Upper lobe of right lung (tissue), 1 donor: ENCODE measurements at regions not wholly inside any gene's neighbourhood (a gene's known extent, or its start where the extent isn't known, plus 50 kb on each side); places are given as distances from the start of the nearest gene placed in this dataset.
A peak's percentile ranks its signal among the peaks of the same experiment; 100 is the strongest.
"Not testable (repeated sequence)": the region's sequence is repeated elsewhere in the genome, so short reads cannot be mapped to it uniquely, and the experiment has no call there.

ENCODE experiments used
- ATAC-seq: fragments of 200-7000 bp; cut with Tn5 transposase; one replicate; pipeline ENCODE4 v1.9.1; 2020; ENCODE audit warnings: mild to moderate bottlenecking, moderate library complexity
- DNase-seq: peaks from one replicate; pipeline ENCODE4 v3.0.0-alpha.2; 2020
- H3K27ac ChIP-seq: fragments of 200-600 bp; one replicate; pipeline ENCODE4 v1.8.0; 2022
- H3K27me3 ChIP-seq: fragments of 200-600 bp; one replicate; pipeline ENCODE4 v1.8.0; 2022; ENCODE audit warnings: mild to moderate bottlenecking
- H3K36me3 ChIP-seq: fragments of 200-600 bp; one replicate; pipeline ENCODE4 v1.8.0; 2022
- H3K4me1 ChIP-seq: fragments of 200-600 bp; one replicate; pipeline ENCODE4 v1.8.0; 2022
- H3K4me3 ChIP-seq: fragments of 200-600 bp; one replicate; pipeline ENCODE4 v1.8.0; 2022; ENCODE audit warnings: mild to moderate bottlenecking
- H3K9me3 ChIP-seq: fragments of 200-600 bp; one replicate; pipeline ENCODE4 v1.8.0; 2022
- CTCF ChIP-seq: fragments of 200-600 bp; IDR thresholded peaks from one replicate; pipeline ENCODE4 v1.8.0; 2022; ENCODE audit warnings: antibody characterized with exemption
- intact Hi-C: fragments of 100-400 bp; cut with DNase I; formaldehyde crosslinking; loops from one replicate; pipeline ENCODE4 v1.11.0; 2022
- donor health status: DM: no; HTN: yes; CAD: no; lungs with severe emphysema.

- Histone ChIP-seq H3K27me3 (no peaks in the 10 kb centered on the region), H3K27ac (no peak overlapping the region), H3K9me3 (no peaks in the 10 kb centered on the region), H3K36me3 (no peaks in the 10 kb centered on the region), H3K4me1 (no peaks in the 10 kb centered on the region), H3K4me3 (no peak overlapping the region)
- intact Hi-C loops: no loop called here
- ATAC-seq (no peak), DNase-seq (no peak)
- no peak for TF ChIP-seq CTCF
Measured at GRCh38 chr4:159705334-159705733, 602.5 kb downstream of the RAPGEF2 start.

- DNase-seq (no peak), ATAC-seq (no peak)
- no peaks in the 10 kb centered on the region for H3K4me1 ChIP-seq
- intact Hi-C loops: no loop called here
- H3K36me3 ChIP-seq: no peaks in the 10 kb centered on the region
- no peaks in the 10 kb centered on the region for H3K9me3 ChIP-seq
- no peaks in the 10 kb centered on the region for H3K27me3 ChIP-seq
- H3K4me3 ChIP-seq: no peak overlapping the region
- H3K27ac ChIP-seq: no peak overlapping the region
- no peak for TF ChIP-seq CTCF
Measured at GRCh38 chr4:159706704-159707103, 603.8 kb downstream of the RAPGEF2 start.

- intact Hi-C loops, ATAC-seq, H3K36me3 ChIP-seq, H3K4me3 ChIP-seq, H3K4me1 ChIP-seq, H3K27me3 ChIP-seq, DNase-seq, H3K27ac ChIP-seq, H3K9me3 ChIP-seq: not testable (repeated sequence)
Measured at GRCh38 chr4:159715180-159715579, 612.3 kb downstream of the RAPGEF2 start.

GRCh38 chr4:159719531-159719930 lies 616.7 kb downstream of the RAPGEF2 start:
- H3K9me3 ChIP-seq: no peaks in the 10 kb centered on the region
- no peak for DNase-seq
- TF ChIP-seq CTCF: no peak
- H3K4me3 ChIP-seq: no peak overlapping the region
- no peaks in the 10 kb centered on the region for H3K4me1 ChIP-seq
- no peaks in the 10 kb centered on the region for H3K27me3 ChIP-seq
- H3K36me3 ChIP-seq: no peaks in the 10 kb centered on the region
- ATAC-seq: no peak
- intact Hi-C loops: no loop called here
- no peak overlapping the region for H3K27ac ChIP-seq

- Histone ChIP-seq H3K4me3 (no peak overlapping the region), H3K27me3 (no peaks in the 10 kb centered on the region), H3K4me1 (no peaks in the 10 kb centered on the region), H3K27ac (no peak overlapping the region), H3K36me3 (no peaks in the 10 kb centered on the region), H3K9me3 (no peaks in the 10 kb centered on the region)
- ATAC-seq (peak; percentile 23), DNase-seq (no peak)
- no peak for TF ChIP-seq CTCF
- intact Hi-C loops: no loop called here
Measured at GRCh38 chr4:159722052-159722451, 619.2 kb downstream of the RAPGEF2 start.

GRCh38 chr4:159722918-159723317 lies 620.0 kb downstream of the RAPGEF2 start:
- no peak overlapping the region for H3K27ac ChIP-seq
- ATAC-seq (no peak), DNase-seq (no peak)
- H3K4me3 ChIP-seq: no peak overlapping the region
- H3K27me3 ChIP-seq: no peaks in the 10 kb centered on the region
- H3K36me3 ChIP-seq: no peaks in the 10 kb centered on the region
- intact Hi-C loops: no loop called here
- H3K9me3 ChIP-seq: no peaks in the 10 kb centered on the region
- no peaks in the 10 kb centered on the region for H3K4me1 ChIP-seq
- TF ChIP-seq CTCF: no peak
